Hepatocyte (in vitro differentiated cells): ENCODE measurements at regions not wholly inside any gene's neighbourhood (a gene's known extent, or its start where the extent isn't known, plus 50 kb on each side); places are given as distances from the start of the nearest gene placed in this dataset.

Source experiments
- DNase-seq: peaks from one replicate; pipeline ENCODE4 v3.0.0-alpha.2; 2016; ENCODE audit warnings: low spot score
- H2AFZ ChIP-seq: fragments of 200-600 bp; sonication (generic); 2 replicates; pipeline ENCODE4 v1.6.0; 2016; ENCODE audit warnings: antibody characterized with exemption, mild to moderate bottlenecking
- H3K27ac ChIP-seq: fragments of 200-600 bp; sonication (generic); 2 replicates; pipeline ENCODE4 v1.5.1; 2016; ENCODE audit warnings: mild to moderate bottlenecking
- H3K27me3 ChIP-seq: fragments of 200-600 bp; sonication (generic); 2 replicates; pipeline ENCODE4 v1.6.1; 2016
- H3K36me3 ChIP-seq: fragments of 200-600 bp; sonication (generic); replicated peaks from 2 replicates; pipeline ENCODE4 v1.5.1; 2016; ENCODE audit warnings: low read depth; ENCODE audit not compliant: insufficient read depth
- H3K4me1 ChIP-seq: fragments of 200-600 bp; sonication (generic); 2 replicates; pipeline ENCODE4 v1.5.1; 2016; ENCODE audit warnings: mild to moderate bottlenecking, moderate library complexity; ENCODE audit not compliant: insufficient read depth
- H3K4me2 ChIP-seq: fragments of 200-600 bp; sonication (generic); 2 replicates; pipeline ENCODE4 v1.6.0; 2016
- H3K4me3 ChIP-seq: fragments of 200-600 bp; sonication (generic); 2 replicates; pipeline ENCODE4 v1.5.1; 2016; ENCODE audit warnings: mild to moderate bottlenecking
- H3K79me2 ChIP-seq: fragments of 200-600 bp; sonication (generic); 2 replicates; pipeline ENCODE4 v1.6.0; 2017; ENCODE audit warnings: mild to moderate bottlenecking
- H3K9me2 ChIP-seq: fragments of 200-600 bp; sonication (generic); replicated peaks from 2 replicates; pipeline ENCODE4 v1.6.0; 2017; ENCODE audit warnings: mild to moderate bottlenecking; ENCODE audit not compliant: insufficient read depth
- H3K9me3 ChIP-seq: fragments of 200-600 bp; sonication (generic); 2 replicates; pipeline ENCODE4 v1.5.1; 2016; ENCODE audit warnings: low read depth, mild to moderate bottlenecking
- H4K20me1 ChIP-seq: fragments of 200-600 bp; sonication (generic); 2 replicates; pipeline ENCODE4 v1.6.0; 2016; ENCODE audit warnings: mild to moderate bottlenecking; ENCODE audit not compliant: insufficient read depth, poor library complexity, severe bottlenecking
- EZH2 ChIP-seq: fragments of 200-600 bp; sonication (generic); IDR thresholded peaks from 2 replicates; pipeline ENCODE4 v1.6.1; 2016; ENCODE audit warnings: antibody characterized with exemption, mild to moderate bottlenecking, borderline replicate concordance
- EZH2phosphoT487 ChIP-seq: fragments of 200-600 bp; sonication (generic); IDR thresholded peaks from one replicate; pipeline ENCODE4 v1.6.1; 2018; ENCODE audit warnings: antibody characterized with exemption, mild to moderate bottlenecking, low read depth, moderate library complexity; ENCODE audit not compliant: unreplicated experiment, severe bottlenecking
- WGBS: methylation state at CpG from one replicate; pipeline ENCODE4 v1.1.6; 2016; ENCODE audit warnings: low lambda C conversion rate; ENCODE audit errors: missing lambda C conversion rate; 5-methylcytosine and 5-hydroxymethylcytosine counted together
- TF ChIP-seq, protein P1 (sequence below): fragments of 200-600 bp; sonication (generic); IDR thresholded peaks from 2 replicates; pipeline ENCODE4 v1.5.1; 2016; ENCODE audit warnings: antibody characterized with exemption, mild to moderate bottlenecking; ENCODE audit not compliant: poor library complexity

GRCh38 chr10:70960316-70960715 lies 72.0 kb upstream of the PCBD1 start:
- Histone ChIP-seq H3K36me3 (no peaks in the 10 kb centered on the region), H3K9me3 (no peaks in the 10 kb centered on the region), H4K20me1 (no peaks in the 10 kb centered on the region), H3K4me1 (no peaks in the 10 kb centered on the region), H3K27me3 (no peaks in the 10 kb centered on the region), H2AFZ (no peak overlapping the region), H3K4me2 (no peak overlapping the region), H3K4me3 (no peak overlapping the region), H3K79me2 (no peaks in the 10 kb centered on the region), H3K9me2 (no peaks in the 10 kb centered on the region), H3K27ac (no peak overlapping the region)
- TF ChIP-seq, protein P1, sequence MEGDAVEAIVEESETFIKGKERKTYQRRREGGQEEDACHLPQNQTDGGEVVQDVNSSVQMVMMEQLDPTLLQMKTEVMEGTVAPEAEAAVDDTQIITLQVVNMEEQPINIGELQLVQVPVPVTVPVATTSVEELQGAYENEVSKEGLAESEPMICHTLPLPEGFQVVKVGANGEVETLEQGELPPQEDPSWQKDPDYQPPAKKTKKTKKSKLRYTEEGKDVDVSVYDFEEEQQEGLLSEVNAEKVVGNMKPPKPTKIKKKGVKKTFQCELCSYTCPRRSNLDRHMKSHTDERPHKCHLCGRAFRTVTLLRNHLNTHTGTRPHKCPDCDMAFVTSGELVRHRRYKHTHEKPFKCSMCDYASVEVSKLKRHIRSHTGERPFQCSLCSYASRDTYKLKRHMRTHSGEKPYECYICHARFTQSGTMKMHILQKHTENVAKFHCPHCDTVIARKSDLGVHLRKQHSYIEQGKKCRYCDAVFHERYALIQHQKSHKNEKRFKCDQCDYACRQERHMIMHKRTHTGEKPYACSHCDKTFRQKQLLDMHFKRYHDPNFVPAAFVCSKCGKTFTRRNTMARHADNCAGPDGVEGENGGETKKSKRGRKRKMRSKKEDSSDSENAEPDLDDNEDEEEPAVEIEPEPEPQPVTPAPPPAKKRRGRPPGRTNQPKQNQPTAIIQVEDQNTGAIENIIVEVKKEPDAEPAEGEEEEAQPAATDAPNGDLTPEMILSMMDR, result no peak
- no peak for TF ChIP-seq EZH2
- TF ChIP-seq EZH2phosphoT487, result no peak
- no peak for DNase-seq
- WGBS, result 96% methylated on average over 2 of the region's 2 CpGs

- no peaks in the 10 kb centered on the region for H3K9me3 ChIP-seq
- no peaks in the 10 kb centered on the region for H3K27me3 ChIP-seq
- no peak overlapping the region for H3K27ac ChIP-seq
- H3K79me2 ChIP-seq, result no peaks in the 10 kb centered on the region
- H4K20me1 ChIP-seq, result no peaks in the 10 kb centered on the region
- TF ChIP-seq, protein P1, result no peak
- no peaks in the 10 kb centered on the region for H3K36me3 ChIP-seq
- no peak overlapping the region for H3K4me3 ChIP-seq
- no peak overlapping the region for H3K4me2 ChIP-seq
- DNase-seq, result no peak
- WGBS, result 78% methylated on average over 9 of the region's 9 CpGs
- H3K9me2 ChIP-seq, result no peaks in the 10 kb centered on the region
- H3K4me1 ChIP-seq, result no peaks in the 10 kb centered on the region
- H2AFZ ChIP-seq, result no peak overlapping the region
Measured at GRCh38 chr10:70960783-70961570, 72.6 kb upstream of the PCBD1 start.

GRCh38 chr10:70962686-70963085 lies 74.3 kb upstream of the PCBD1 start:
- H3K4me3 ChIP-seq, result no peak overlapping the region
- H3K9me3 ChIP-seq, result no peaks in the 10 kb centered on the region
- TF ChIP-seq, protein P1, result no peak
- TF ChIP-seq EZH2 (no peak), EZH2phosphoT487 (no peak)
- DNase-seq, result no peak
- H4K20me1 ChIP-seq, result no peaks in the 10 kb centered on the region
- H2AFZ ChIP-seq, result no peak overlapping the region
- WGBS, result 92% methylated on average over 4 of the region's 4 CpGs
- H3K36me3 ChIP-seq, result no peaks in the 10 kb centered on the region
- H3K79me2 ChIP-seq, result no peaks in the 10 kb centered on the region
- H3K27me3 ChIP-seq, result no peaks in the 10 kb centered on the region
- no peak overlapping the region for H3K27ac ChIP-seq
- no peaks in the 10 kb centered on the region for H3K9me2 ChIP-seq
- no peak overlapping the region for H3K4me2 ChIP-seq
- H3K4me1 ChIP-seq, result no peaks in the 10 kb centered on the region
